Parathyroid adenoma (tissue), 2 donors: ENCODE measurements at regions not wholly inside any gene's neighbourhood (a gene's known extent, or its start where the extent isn't known, plus 50 kb on each side); places are given as distances from the start of the nearest gene placed in this dataset.

Experiments
- H2AFZ ChIP-seq: fragments of 300-600 bp; sonication (generic); one replicate; pipeline ENCODE4 v1.7.0; 2017; ENCODE audit warnings: antibody characterized with exemption, mild to moderate bottlenecking
- H3K27ac ChIP-seq: fragments of 300-600 bp; sonication (generic); one replicate; pipeline ENCODE4 v1.7.0; 2017
- H3K27me3 ChIP-seq: fragments of 300-600 bp; sonication (generic); one replicate; pipeline ENCODE4 v1.7.0; 2017; ENCODE audit warnings: low read length; ENCODE audit not compliant: control insufficient read depth, insufficient read depth
- H3K36me3 ChIP-seq: fragments of 300-600 bp; sonication (generic); one replicate; pipeline ENCODE4 v1.7.0; 2017; ENCODE audit warnings: low read length; ENCODE audit not compliant: control insufficient read depth, insufficient read depth
- H3K4me1 ChIP-seq: fragments of 300-600 bp; sonication (generic); one replicate; pipeline ENCODE4 v1.7.0; 2017; ENCODE audit warnings: control low read depth
- H3K4me2 ChIP-seq: fragments of 300-600 bp; sonication (generic); one replicate; pipeline ENCODE4 v1.7.0; 2017; ENCODE audit warnings: low read length
- H3K4me3 ChIP-seq: fragments of 300-600 bp; sonication (generic); one replicate; pipeline ENCODE4 v1.7.0; 2017; ENCODE audit warnings: low read depth, low read length
- H3K79me2 ChIP-seq: fragments of 300-600 bp; sonication (generic); one replicate; pipeline ENCODE4 v1.7.0; 2017; ENCODE audit warnings: control low read depth
- H3K9ac ChIP-seq: fragments of 300-600 bp; sonication (generic); one replicate; pipeline ENCODE4 v1.7.0; 2017; ENCODE audit warnings: mild to moderate bottlenecking
- H3K9me3 ChIP-seq: fragments of 300-600 bp; sonication (generic); one replicate; pipeline ENCODE4 v1.7.0; 2017; ENCODE audit warnings: low read length; ENCODE audit not compliant: control insufficient read depth
- TF ChIP-seq, protein P1 (sequence below): fragments of 300-600 bp; sonication (generic); IDR thresholded peaks from one replicate; pipeline ENCODE4 v1.7.0; 2017; ENCODE audit warnings: antibody characterized with exemption, mild to moderate bottlenecking
- donor health status: primary hyperparathyroidism.

DNA sequence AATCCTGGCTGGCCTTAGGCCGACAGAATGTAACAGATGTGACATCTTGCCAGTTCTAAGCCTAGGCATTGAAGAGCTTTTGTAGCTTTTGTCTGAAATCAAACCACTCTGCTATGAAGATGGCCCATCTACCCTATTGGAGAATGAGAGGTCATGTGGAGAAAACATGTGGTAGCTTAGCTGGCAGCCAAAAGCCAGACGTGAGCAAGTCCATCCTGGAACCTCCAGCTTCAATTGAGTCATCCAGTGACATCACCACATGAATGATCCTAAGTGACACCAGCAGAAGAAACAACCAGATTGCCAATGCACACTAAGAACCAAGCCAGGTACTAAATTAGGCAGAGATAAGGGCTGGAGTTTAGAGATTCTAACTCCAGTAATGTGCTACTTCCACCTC, 154.8 kb upstream of the ZFP42 start:
- H3K4me1 ChIP-seq, result no peaks in the 10 kb centered on the region
- H3K9me3 ChIP-seq, result no peaks in the 10 kb centered on the region
- no peak overlapping the region for H3K27ac ChIP-seq
- H3K36me3 ChIP-seq, result no peaks in the 10 kb centered on the region
- TF ChIP-seq, protein P1, sequence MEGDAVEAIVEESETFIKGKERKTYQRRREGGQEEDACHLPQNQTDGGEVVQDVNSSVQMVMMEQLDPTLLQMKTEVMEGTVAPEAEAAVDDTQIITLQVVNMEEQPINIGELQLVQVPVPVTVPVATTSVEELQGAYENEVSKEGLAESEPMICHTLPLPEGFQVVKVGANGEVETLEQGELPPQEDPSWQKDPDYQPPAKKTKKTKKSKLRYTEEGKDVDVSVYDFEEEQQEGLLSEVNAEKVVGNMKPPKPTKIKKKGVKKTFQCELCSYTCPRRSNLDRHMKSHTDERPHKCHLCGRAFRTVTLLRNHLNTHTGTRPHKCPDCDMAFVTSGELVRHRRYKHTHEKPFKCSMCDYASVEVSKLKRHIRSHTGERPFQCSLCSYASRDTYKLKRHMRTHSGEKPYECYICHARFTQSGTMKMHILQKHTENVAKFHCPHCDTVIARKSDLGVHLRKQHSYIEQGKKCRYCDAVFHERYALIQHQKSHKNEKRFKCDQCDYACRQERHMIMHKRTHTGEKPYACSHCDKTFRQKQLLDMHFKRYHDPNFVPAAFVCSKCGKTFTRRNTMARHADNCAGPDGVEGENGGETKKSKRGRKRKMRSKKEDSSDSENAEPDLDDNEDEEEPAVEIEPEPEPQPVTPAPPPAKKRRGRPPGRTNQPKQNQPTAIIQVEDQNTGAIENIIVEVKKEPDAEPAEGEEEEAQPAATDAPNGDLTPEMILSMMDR, result no peak
- H3K27me3 ChIP-seq, result no peaks in the 10 kb centered on the region
- H3K4me2 ChIP-seq, result no peak overlapping the region
- H2AFZ ChIP-seq, result no peak overlapping the region
- no peak overlapping the region for H3K9ac ChIP-seq
- no peak overlapping the region for H3K4me3 ChIP-seq
- no peaks in the 10 kb centered on the region for H3K79me2 ChIP-seq

DNA sequence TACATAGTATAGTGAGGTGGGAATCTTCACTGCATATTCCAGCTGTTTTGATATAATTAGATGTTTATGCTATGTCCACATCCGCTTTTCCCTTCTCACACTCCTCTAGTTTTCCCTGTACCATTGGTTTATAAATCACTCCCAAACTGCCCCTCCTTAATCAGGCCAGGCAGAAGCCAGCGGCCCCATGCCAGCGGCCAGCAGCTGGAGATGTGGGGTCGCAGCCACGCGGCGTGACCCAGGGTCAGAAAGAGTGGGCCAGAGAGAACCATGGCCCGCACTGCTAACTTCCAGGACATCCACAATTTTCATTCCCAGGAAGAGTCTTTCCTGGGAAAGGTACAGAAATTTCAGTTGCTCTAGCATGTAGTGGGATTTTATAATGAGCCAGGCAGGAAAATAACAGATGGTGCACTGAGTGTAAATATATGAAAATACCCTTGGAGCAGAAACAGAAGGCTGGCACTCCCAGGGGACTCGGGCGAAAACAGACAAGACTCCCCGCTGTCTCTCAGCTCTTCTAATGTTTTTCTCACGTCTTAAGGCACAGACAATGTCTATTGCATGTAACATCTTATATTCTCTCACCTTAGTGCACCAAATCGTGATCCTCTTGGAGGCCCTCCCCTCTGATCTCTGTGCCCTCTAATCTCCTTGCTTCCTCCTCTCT, 145.9 kb upstream of the ZFP42 start:
- H3K79me2 ChIP-seq, result no peaks in the 10 kb centered on the region
- H3K4me3 ChIP-seq, result no peak overlapping the region
- TF ChIP-seq, protein P1, result no peak
- H3K36me3 ChIP-seq, result no peaks in the 10 kb centered on the region
- no peak overlapping the region for H3K4me2 ChIP-seq
- no peaks in the 10 kb centered on the region for H3K27me3 ChIP-seq
- no peak overlapping the region for H2AFZ ChIP-seq
- H3K27ac ChIP-seq, result no peak overlapping the region
- H3K9ac ChIP-seq, result no peak overlapping the region
- H3K4me1 ChIP-seq, result no peaks in the 10 kb centered on the region
- H3K9me3 ChIP-seq, result no peaks in the 10 kb centered on the region

- TF ChIP-seq, protein P1, result no peak
- Histone ChIP-seq H3K4me1 (no peaks in the 10 kb centered on the region), H3K4me3 (no peak overlapping the region), H3K4me2 (no peak overlapping the region), H3K27ac (no peak overlapping the region), H3K36me3 (no peaks in the 10 kb centered on the region), H3K79me2 (no peaks in the 10 kb centered on the region), H3K9me3 (no peaks in the 10 kb centered on the region), H2AFZ (no peak overlapping the region), H3K27me3 (no peaks in the 10 kb centered on the region), H3K9ac (no peak overlapping the region)
Observed at GRCh38 chr4:187865914-187866313, 129.7 kb upstream of the ZFP42 start.

DNA sequence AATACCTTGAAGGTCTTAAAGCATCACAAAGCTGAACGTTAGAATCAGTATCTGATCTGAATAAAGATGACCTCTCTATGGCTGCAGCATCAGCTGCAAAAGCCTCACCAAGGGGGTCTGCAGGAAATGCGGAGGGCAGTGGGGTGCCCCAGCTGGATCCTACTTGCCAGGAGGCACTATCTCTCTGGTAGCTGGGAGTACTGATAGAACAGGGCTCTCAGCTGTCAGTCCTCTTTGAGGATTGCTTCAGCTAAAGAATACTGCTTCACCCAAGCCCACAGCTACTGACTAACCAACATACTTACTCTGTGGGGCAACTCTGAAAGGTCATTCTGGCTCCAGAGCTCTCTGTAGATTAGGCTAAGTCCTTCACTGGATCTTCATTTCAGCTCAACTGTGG, 112.5 kb upstream of the ZFP42 start:
- Histone ChIP-seq H3K27me3 (no peaks in the 10 kb centered on the region), H3K79me2 (no peaks in the 10 kb centered on the region), H3K36me3 (no peaks in the 10 kb centered on the region), H3K4me3 (no peak overlapping the region), H3K9me3 (no peaks in the 10 kb centered on the region), H3K4me1 (no peaks in the 10 kb centered on the region), H3K9ac (no peak overlapping the region), H3K27ac (no peak overlapping the region), H2AFZ (no peak overlapping the region), H3K4me2 (no peak overlapping the region)
- TF ChIP-seq, protein P1, result no peak

DNA sequence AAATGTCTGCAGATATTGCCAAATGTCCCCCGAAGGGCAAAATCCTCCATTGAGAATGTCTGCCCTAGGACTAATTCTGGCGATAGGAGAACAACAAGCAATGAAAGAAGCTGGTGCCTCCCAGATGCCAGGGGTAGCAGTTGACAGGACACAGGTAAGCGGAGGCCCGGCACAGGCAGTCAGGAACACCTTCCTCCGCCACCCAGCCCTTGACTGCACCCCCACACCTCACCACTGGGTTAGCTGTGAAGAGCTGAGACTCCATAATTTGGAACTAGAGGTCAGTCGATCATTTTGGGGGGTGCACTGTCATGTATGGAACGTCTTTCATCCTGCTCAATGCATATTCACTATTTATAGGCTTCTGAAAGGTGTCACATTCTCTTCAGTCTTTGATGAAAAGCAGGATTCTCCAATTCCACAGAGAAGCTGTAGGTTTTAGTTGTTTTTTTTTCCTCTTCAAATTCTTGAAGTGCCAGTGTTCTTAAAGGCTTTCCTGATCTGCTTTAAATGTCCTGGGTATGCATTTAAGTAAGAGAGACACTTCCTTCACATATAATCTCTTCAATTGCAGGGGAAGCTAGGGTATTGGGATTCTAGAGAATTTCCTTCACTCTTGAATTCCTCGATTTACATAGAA, 111.6 kb upstream of the ZFP42 start:
- H3K4me3 ChIP-seq, result no peak overlapping the region
- no peaks in the 10 kb centered on the region for H3K79me2 ChIP-seq
- no peak overlapping the region for H3K4me2 ChIP-seq
- no peaks in the 10 kb centered on the region for H3K9me3 ChIP-seq
- no peaks in the 10 kb centered on the region for H3K36me3 ChIP-seq
- H2AFZ ChIP-seq, result no peak overlapping the region
- H3K9ac ChIP-seq, result no peak overlapping the region
- no peaks in the 10 kb centered on the region for H3K27me3 ChIP-seq
- TF ChIP-seq, protein P1, result no peak
- H3K4me1 ChIP-seq, result no peaks in the 10 kb centered on the region
- H3K27ac ChIP-seq, result no peak overlapping the region
